Loucy (cell line): ENCODE measurements at regions not wholly inside any gene's neighbourhood (a gene's known extent, or its start where the extent isn't known, plus 50 kb on each side); places are given as distances from the start of the nearest gene placed in this dataset.
A peak's percentile ranks its signal among the peaks of the same experiment; 100 is the strongest.
"Not testable (repeated sequence)": the region's sequence is repeated elsewhere in the genome, so short reads cannot be mapped to it uniquely, and the experiment has no call there.

Experiments
- H2AFZ ChIP-seq: fragments of 200-600 bp; sonication (generic); 2 replicates; pipeline ENCODE4 v1.6.0; 2016; ENCODE audit warnings: antibody characterized with exemption, mild to moderate bottlenecking, low read length, moderate library complexity
- H3F3A ChIP-seq: fragments of 200-600 bp; 2 replicates; pipeline ENCODE4 v1.6.0; 2016; ENCODE audit warnings: antibody characterized with exemption, low read depth, mild to moderate bottlenecking
- H3K27me3 ChIP-seq: fragments of 200-600 bp; sonication (generic); 2 replicates; pipeline ENCODE4 v1.6.1; 2014; ENCODE audit warnings: low read length, mild to moderate bottlenecking; ENCODE audit not compliant: insufficient read depth, poor library complexity, severe bottlenecking
- H3K36me3 ChIP-seq: fragments of 200-600 bp; sonication (generic); 2 replicates; pipeline ENCODE4 v1.6.1; 2016; ENCODE audit warnings: low read length; ENCODE audit not compliant: insufficient read depth
- H3K4me1 ChIP-seq: fragments of 200-600 bp; sonication (generic); 2 replicates; pipeline ENCODE4 v1.5.1; 2014; ENCODE audit warnings: low read length, mild to moderate bottlenecking; ENCODE audit not compliant: insufficient read depth, poor library complexity, severe bottlenecking
- H3K4me2 ChIP-seq: fragments of 200-600 bp; sonication (generic); 2 replicates; pipeline ENCODE4 v1.6.0; 2014; ENCODE audit warnings: antibody characterized with exemption, low read length, low read depth, mild to moderate bottlenecking; ENCODE audit not compliant: poor library complexity, severe bottlenecking
- H3K4me3 ChIP-seq: fragments of 200-600 bp; sonication (generic); 2 replicates; pipeline ENCODE4 v1.5.1; 2014; ENCODE audit warnings: low read length, mild to moderate bottlenecking, mixed read lengths; ENCODE audit not compliant: poor library complexity, severe bottlenecking
- H3K79me2 ChIP-seq: fragments of 200-600 bp; sonication (generic); 2 replicates; pipeline ENCODE4 v1.6.1; 2014; ENCODE audit warnings: low read length; ENCODE audit not compliant: insufficient read depth
- H3K9ac ChIP-seq: fragments of 200-600 bp; sonication (generic); 2 replicates; pipeline ENCODE4 v1.6.0; 2014; ENCODE audit warnings: mild to moderate bottlenecking, low read depth, low read length, moderate library complexity; ENCODE audit not compliant: poor library complexity, severe bottlenecking
- H3K9me2 ChIP-seq: fragments of 200-600 bp; sonication (generic); replicated peaks from 2 replicates; pipeline ENCODE4 v1.6.1; 2016; ENCODE audit warnings: low read depth, low read length, mixed read lengths
- H3K9me3 ChIP-seq: fragments of 200-600 bp; sonication (generic); 2 replicates; pipeline ENCODE4 v1.6.1; 2014; ENCODE audit warnings: mild to moderate bottlenecking, antibody characterized with exemption, low read length, low read depth; ENCODE audit not compliant: insufficient read depth
- H4K20me1 ChIP-seq: fragments of 200-600 bp; sonication (generic); 2 replicates; pipeline ENCODE4 v1.6.0; 2014; ENCODE audit warnings: antibody characterized with exemption, low read length, mild to moderate bottlenecking; ENCODE audit not compliant: insufficient read depth, poor library complexity, severe bottlenecking
- EZH2phosphoT487 ChIP-seq: fragments of 200-600 bp; IDR thresholded peaks from 2 replicates; pipeline ENCODE4 v1.6.1; 2018; ENCODE audit warnings: antibody characterized with exemption, mild to moderate bottlenecking, moderate library complexity, borderline replicate concordance
- TF ChIP-seq, protein P1 (sequence below): fragments of 200-600 bp; sonication (generic); conservative IDR thresholded peaks from 2 replicates; pipeline ENCODE4 v1.5.1; 2014; ENCODE audit warnings: mild to moderate bottlenecking, antibody characterized with exemption, low read length

DNA sequence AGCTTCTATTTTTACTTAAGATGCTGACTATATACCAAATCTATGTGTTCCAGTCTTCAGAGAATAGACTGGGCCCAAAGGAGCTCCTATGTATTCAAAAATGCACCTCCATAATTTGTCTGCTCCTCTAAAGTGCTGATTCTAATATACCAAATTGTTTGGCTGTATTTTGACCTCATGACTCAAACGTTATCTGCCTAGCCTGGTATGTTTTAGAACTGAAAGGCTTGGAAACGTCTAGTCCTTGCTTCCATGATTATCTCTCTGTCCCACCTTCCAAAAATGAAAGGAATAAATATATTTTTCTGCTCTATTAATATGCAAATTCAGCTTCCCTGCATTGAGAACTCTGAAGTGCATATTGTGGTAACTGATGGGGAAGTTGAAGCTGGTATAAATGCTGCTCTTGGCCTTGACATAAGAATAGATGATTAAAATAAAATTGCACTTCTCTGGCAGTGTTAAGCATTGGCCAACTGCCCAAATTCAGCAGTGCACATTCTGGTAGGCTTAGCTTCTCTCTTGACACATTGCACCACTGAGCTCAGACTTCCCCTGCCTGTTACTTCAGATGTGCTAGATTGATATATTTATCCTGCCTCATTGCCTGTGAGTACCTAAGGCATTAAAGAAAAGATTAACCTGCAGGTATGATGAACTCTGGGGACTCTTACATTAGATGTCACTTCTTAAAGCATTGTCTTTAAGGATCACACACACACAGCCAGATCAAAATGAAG, 882.3 kb downstream of the RPS29 start:
- no peak overlapping the region for H2AFZ ChIP-seq
- no peaks in the 10 kb centered on the region for H3K27me3 ChIP-seq
- H3K36me3 ChIP-seq: no peaks in the 10 kb centered on the region
- no peaks in the 10 kb centered on the region for H3K79me2 ChIP-seq
- H3K4me2 ChIP-seq: no peak overlapping the region
- H3K4me1 ChIP-seq: no peaks in the 10 kb centered on the region
- H3K4me3 ChIP-seq: no peak overlapping the region
- H3K9me2 ChIP-seq: no peaks in the 10 kb centered on the region
- no peaks in the 10 kb centered on the region for H4K20me1 ChIP-seq
- TF ChIP-seq, protein P1, sequence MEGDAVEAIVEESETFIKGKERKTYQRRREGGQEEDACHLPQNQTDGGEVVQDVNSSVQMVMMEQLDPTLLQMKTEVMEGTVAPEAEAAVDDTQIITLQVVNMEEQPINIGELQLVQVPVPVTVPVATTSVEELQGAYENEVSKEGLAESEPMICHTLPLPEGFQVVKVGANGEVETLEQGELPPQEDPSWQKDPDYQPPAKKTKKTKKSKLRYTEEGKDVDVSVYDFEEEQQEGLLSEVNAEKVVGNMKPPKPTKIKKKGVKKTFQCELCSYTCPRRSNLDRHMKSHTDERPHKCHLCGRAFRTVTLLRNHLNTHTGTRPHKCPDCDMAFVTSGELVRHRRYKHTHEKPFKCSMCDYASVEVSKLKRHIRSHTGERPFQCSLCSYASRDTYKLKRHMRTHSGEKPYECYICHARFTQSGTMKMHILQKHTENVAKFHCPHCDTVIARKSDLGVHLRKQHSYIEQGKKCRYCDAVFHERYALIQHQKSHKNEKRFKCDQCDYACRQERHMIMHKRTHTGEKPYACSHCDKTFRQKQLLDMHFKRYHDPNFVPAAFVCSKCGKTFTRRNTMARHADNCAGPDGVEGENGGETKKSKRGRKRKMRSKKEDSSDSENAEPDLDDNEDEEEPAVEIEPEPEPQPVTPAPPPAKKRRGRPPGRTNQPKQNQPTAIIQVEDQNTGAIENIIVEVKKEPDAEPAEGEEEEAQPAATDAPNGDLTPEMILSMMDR: no peak
- no peak for TF ChIP-seq EZH2phosphoT487
- H3K9ac ChIP-seq: no peak overlapping the region
- H3K9me3 ChIP-seq: no peaks in the 10 kb centered on the region
- no peaks in the 10 kb centered on the region for H3F3A ChIP-seq

- H3K4me3 ChIP-seq, H4K20me1 ChIP-seq, H3K79me2 ChIP-seq, H3K9me3 ChIP-seq, H3F3A ChIP-seq, H3K9ac ChIP-seq, H2AFZ ChIP-seq, H3K4me2 ChIP-seq, H3K4me1 ChIP-seq, H3K36me3 ChIP-seq, H3K27me3 ChIP-seq, H3K9me2 ChIP-seq: not testable (repeated sequence)
These were observed 888.8 kb downstream of the RPS29 start for GRCh38 chr14:48697362-48697761.

DNA sequence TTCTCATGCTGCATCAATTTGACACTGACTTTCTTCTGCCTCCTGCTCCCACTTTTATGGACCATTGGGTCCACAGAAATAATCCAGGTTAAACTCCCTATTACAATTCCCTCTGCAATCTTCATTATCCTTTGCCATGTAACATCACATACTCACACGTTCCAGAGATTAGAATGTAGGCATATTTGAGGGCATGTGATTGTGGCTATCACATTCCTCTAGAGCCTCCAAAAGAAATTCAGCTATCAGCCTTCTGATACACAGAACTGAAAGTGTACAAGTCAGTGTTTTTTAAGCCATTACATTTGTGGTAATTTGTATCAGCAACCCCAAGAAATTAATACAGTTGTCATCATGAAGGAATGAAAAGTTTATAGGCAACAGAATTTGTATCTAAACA, 892.4 kb downstream of the RPS29 start:
- no peak overlapping the region for H3K4me2 ChIP-seq
- H3K27me3 ChIP-seq: no peaks in the 10 kb centered on the region
- no peaks in the 10 kb centered on the region for H3K4me1 ChIP-seq
- H3K4me3 ChIP-seq: no peak overlapping the region
- no peak overlapping the region for H3K9ac ChIP-seq
- no peaks in the 10 kb centered on the region for H3F3A ChIP-seq
- no peaks in the 10 kb centered on the region for H3K79me2 ChIP-seq
- no peak overlapping the region for H2AFZ ChIP-seq
- TF ChIP-seq EZH2phosphoT487: no peak
- TF ChIP-seq, protein P1: no peak
- H3K9me2 ChIP-seq: no peaks in the 10 kb centered on the region
- H4K20me1 ChIP-seq: no peaks in the 10 kb centered on the region
- no peaks in the 10 kb centered on the region for H3K9me3 ChIP-seq
- no peaks in the 10 kb centered on the region for H3K36me3 ChIP-seq

DNA sequence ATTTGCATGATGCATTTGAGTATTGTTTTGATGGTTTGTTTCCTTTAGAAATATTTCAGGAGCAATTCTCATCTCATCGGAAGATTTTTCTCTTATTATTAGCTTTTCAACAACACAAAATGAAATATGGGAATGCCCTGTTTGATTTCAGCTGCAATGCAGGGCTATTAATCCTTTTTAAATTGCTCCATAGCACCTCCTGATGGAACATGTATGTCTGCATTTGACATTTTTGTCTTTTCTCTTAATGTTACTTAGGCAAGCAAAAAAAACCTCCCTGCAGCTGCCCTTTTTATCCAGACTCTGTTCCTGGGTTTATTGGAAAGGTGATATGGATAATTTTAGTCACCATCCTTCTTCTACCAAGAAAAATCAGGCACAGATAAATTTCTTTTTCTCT, 895.8 kb downstream of the RPS29 start:
- Histone ChIP-seq H3K79me2 (no peaks in the 10 kb centered on the region), H3K4me1 (no peaks in the 10 kb centered on the region), H3K9me3 (no peaks in the 10 kb centered on the region), H3K36me3 (no peaks in the 10 kb centered on the region), H3K9ac (no peak overlapping the region), H3K4me3 (no peak overlapping the region), H4K20me1 (no peaks in the 10 kb centered on the region), H3K4me2 (no peak overlapping the region), H2AFZ (no peak overlapping the region), H3K27me3 (no peaks in the 10 kb centered on the region), H3K9me2 (no peaks in the 10 kb centered on the region), H3F3A (no peaks in the 10 kb centered on the region)
- no peak for TF ChIP-seq EZH2phosphoT487
- TF ChIP-seq, protein P1: peak; percentile 53
